CD4-positive, alpha-beta T cell treated with Interleukin-4 for 4 hours (primary cell): ENCODE measurements at regions not wholly inside any gene's neighbourhood (a gene's known extent, or its start where the extent isn't known, plus 50 kb on each side); places are given as distances from the start of the nearest gene placed in this dataset.
"Not testable (repeated sequence)": the region's sequence is repeated elsewhere in the genome, so short reads cannot be mapped to it uniquely, and the experiment has no call there.

Experiments used
- DNase-seq: peaks from one replicate; pipeline ENCODE4 v3.0.0-alpha.2; 2020

- DNase-seq: no peak
Measured at GRCh38 chr7:21330462-21331178, 97.3 kb upstream of the SP4 start.

GRCh38 chr7:21334906-21335305 lies 93.0 kb upstream of the SP4 start:
- no peak for DNase-seq

- no peak for DNase-seq
Measured at GRCh38 chr7:21336743-21337142, 91.1 kb upstream of the SP4 start.

GRCh38 chr7:21338728-21339164 lies 89.1 kb upstream of the SP4 start:
- DNase-seq: peak; percentile 83

GRCh38 chr7:21344900-21345299 lies 83.0 kb upstream of the SP4 start:
- not testable (repeated sequence) for DNase-seq

GRCh38 chr7:21345361-21345760 lies 82.5 kb upstream of the SP4 start:
- DNase-seq: no peak

- DNase-seq: no peak
Measured at GRCh38 chr7:21346297-21346696, 81.6 kb upstream of the SP4 start.

GRCh38 chr7:21352540-21353387 lies 75.1 kb upstream of the SP4 start:
- peak; percentile 80 for DNase-seq

GRCh38 chr7:21353388-21353780 lies 74.5 kb upstream of the SP4 start:
- no peak for DNase-seq

- DNase-seq: no peak
Measured at GRCh38 chr7:21354284-21354683, 73.6 kb upstream of the SP4 start.

GRCh38 chr7:21355406-21355874 lies 72.4 kb upstream of the SP4 start:
- DNase-seq: peak; percentile 82

- no peak for DNase-seq
Measured at GRCh38 chr7:21356616-21357015, 71.3 kb upstream of the SP4 start.

- no peak for DNase-seq
Measured at GRCh38 chr7:21357151-21358097, 70.5 kb upstream of the SP4 start.

GRCh38 chr7:21358648-21359047 lies 69.2 kb upstream of the SP4 start:
- no peak for DNase-seq

- no peak for DNase-seq
Measured at GRCh38 chr7:21359163-21359562, 68.7 kb upstream of the SP4 start.

- DNase-seq: no peak
Measured at GRCh38 chr7:21361413-21362125, 66.3 kb upstream of the SP4 start.

GRCh38 chr7:21364801-21365271 lies 63.0 kb upstream of the SP4 start:
- DNase-seq: no peak

GRCh38 chr7:21365866-21366624 lies 61.8 kb upstream of the SP4 start:
- DNase-seq: peak; percentile 28

- no peak for DNase-seq
Measured at GRCh38 chr7:21367081-21367480, 60.8 kb upstream of the SP4 start.

- DNase-seq: no peak
Measured at GRCh38 chr7:21367537-21367936, 60.3 kb upstream of the SP4 start.

GRCh38 chr7:21368317-21368716 lies 59.6 kb upstream of the SP4 start:
- DNase-seq: no peak
